Skeletal muscle satellite cell (primary cell): ENCODE measurements at regions not wholly inside any gene's neighbourhood (a gene's known extent, or its start where the extent isn't known, plus 50 kb on each side); places are given as distances from the start of the nearest gene placed in this dataset.
A peak's percentile ranks its signal among the peaks of the same experiment; 100 is the strongest.

Source experiments
- H3K27me3 ChIP-seq: 2 replicates; pipeline ENCODE4 v1.7.0; 2013; ENCODE audit warnings: low read length; ENCODE audit not compliant: control insufficient read depth, insufficient read depth
- H3K36me3 ChIP-seq: 2 replicates; pipeline ENCODE4 v1.7.0; 2013; ENCODE audit warnings: mild to moderate bottlenecking, control low read depth, low read length; ENCODE audit not compliant: insufficient read depth
- H3K4me1 ChIP-seq: 2 replicates; pipeline ENCODE4 v1.7.0; 2013; ENCODE audit warnings: low read length; ENCODE audit not compliant: control insufficient read depth, insufficient read depth
- H3K4me2 ChIP-seq: 2 replicates; pipeline ENCODE4 v1.7.0; 2013; ENCODE audit warnings: mild to moderate bottlenecking, low read length
- H3K4me3 ChIP-seq: 2 replicates; pipeline ENCODE4 v1.7.0; 2013; ENCODE audit warnings: low read length
- H3K9ac ChIP-seq: 2 replicates; pipeline ENCODE4 v1.7.0; 2013; ENCODE audit warnings: mild to moderate bottlenecking, low read depth, low read length, moderate library complexity
- H3K9me3 ChIP-seq: replicated peaks from 2 replicates; pipeline ENCODE4 v1.7.0; 2013; ENCODE audit warnings: mild to moderate bottlenecking, control low read depth, low read length

DNA sequence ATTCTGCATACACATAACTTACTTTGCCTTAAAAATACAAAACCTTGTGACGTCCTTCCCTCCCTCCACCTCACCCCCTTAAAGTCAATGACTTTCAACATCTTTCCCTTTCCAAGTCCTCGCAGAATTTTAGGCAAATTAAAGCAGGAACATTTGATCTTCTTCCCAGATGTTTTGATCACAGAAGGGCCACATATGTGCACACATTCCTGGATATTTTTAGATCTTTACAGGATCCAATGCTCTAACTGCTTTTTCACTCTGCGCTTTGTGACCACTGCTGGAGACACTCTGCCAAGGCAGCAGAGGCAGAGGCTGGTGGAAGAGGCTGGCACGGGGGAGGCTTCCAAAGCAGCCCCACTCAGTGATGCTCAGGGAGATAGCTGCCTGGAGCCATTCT is 130.7 kb downstream of the SEC61B start:
- peaks cover 15% of the 10 kb centered on the region for H3K4me1 ChIP-seq
- no peak overlapping the region for H3K4me2 ChIP-seq
- H3K4me3 ChIP-seq = no peak overlapping the region
- H3K27me3 ChIP-seq = peaks cover 31% of the 10 kb centered on the region
- no peak overlapping the region for H3K9ac ChIP-seq
- no peaks in the 10 kb centered on the region for H3K9me3 ChIP-seq
- H3K36me3 ChIP-seq = no peaks in the 10 kb centered on the region

DNA sequence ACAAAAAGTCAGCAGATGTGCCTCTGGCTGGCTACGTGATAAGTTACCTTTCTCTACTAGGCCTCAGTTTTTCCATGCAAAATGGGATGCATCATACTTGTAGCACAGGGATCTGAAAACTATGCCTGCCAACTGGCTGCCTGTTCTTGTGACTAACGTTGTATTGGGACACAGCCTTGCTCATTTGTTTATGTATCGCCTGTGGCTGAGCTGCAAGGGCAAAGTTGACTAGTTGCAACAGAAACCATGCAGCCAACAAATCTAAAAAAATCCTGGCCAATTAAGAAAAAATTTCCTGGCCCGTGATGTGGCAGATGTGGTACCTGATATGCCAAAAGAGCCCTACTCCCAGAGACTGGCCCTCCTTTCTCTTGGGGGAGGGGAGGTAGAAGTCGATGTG is 131.3 kb downstream of the SEC61B start:
- Histone ChIP-seq H3K4me3 (no peak overlapping the region), H3K4me1 (peaks cover 15% of the 10 kb centered on the region), H3K27me3 (peaks cover 31% of the 10 kb centered on the region), H3K9me3 (no peaks in the 10 kb centered on the region), H3K36me3 (no peaks in the 10 kb centered on the region), H3K4me2 (peak overlapping the region; percentile 27), H3K9ac (no peak overlapping the region)

GRCh38 chr9:99354104-99354503 is 132.0 kb downstream of the SEC61B start:
- H3K4me1 ChIP-seq = peaks cover 15% of the 10 kb centered on the region
- H3K27me3 ChIP-seq = peaks cover 35% of the 10 kb centered on the region
- H3K9me3 ChIP-seq = no peaks in the 10 kb centered on the region
- no peak overlapping the region for H3K9ac ChIP-seq
- no peak overlapping the region for H3K4me3 ChIP-seq
- no peak overlapping the region for H3K4me2 ChIP-seq
- H3K36me3 ChIP-seq = no peaks in the 10 kb centered on the region

GRCh38 chr9:99356512-99356971 is 134.5 kb downstream of the SEC61B start:
- no peak overlapping the region for H3K4me2 ChIP-seq
- no peak overlapping the region for H3K9ac ChIP-seq
- H3K9me3 ChIP-seq = no peaks in the 10 kb centered on the region
- peaks cover 15% of the 10 kb centered on the region for H3K4me1 ChIP-seq
- no peaks in the 10 kb centered on the region for H3K36me3 ChIP-seq
- peaks cover 46% of the 10 kb centered on the region for H3K27me3 ChIP-seq
- no peak overlapping the region for H3K4me3 ChIP-seq

DNA sequence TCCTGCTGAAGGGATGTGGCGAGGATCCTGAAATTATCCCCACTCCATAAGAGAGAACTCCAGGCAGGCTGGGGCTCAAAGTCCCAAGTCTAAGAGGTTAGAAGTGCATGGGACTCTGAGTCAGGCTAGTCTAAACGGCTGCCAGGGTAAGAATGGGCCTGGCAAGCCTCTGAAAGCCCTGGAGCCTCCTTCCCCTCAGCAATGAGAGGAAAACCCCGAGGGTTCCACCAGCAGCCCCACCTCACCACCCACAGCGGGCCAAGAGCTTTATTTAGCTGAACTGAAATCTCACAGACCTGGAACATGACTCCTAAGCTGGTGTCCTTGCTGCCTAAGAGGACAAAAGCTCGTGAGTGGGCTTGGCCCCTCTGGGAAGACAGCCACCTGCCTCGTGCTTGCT is 135.5 kb downstream of the SEC61B start:
- Histone ChIP-seq H3K4me1 (peaks cover 15% of the 10 kb centered on the region), H3K4me3 (no peak overlapping the region), H3K4me2 (no peak overlapping the region)

DNA sequence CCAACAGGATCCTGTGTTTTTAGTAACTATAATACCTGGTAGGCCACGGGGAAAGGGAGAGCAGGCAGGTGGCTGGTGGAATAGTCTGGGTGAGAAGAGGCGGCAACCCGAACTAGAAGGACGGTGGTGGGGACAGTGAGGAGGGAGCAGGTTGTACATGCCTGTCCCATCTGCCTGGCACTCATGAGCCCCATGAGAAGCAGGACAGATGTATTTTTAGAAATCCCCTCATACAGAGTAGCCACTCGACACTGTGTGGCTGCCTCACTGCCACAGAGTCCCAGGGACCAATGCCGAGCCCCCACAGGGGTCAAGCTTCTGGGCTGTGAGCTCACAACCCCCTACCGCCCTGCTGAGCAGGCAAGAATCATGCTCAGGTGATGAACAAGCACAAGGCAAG is 136.6 kb downstream of the SEC61B start:
- H3K36me3 ChIP-seq = no peaks in the 10 kb centered on the region
- peaks cover 59% of the 10 kb centered on the region for H3K27me3 ChIP-seq
- peaks cover 8% of the 10 kb centered on the region for H3K4me1 ChIP-seq
- no peak overlapping the region for H3K4me3 ChIP-seq
- H3K9ac ChIP-seq = no peak overlapping the region
- H3K4me2 ChIP-seq = no peak overlapping the region
- H3K9me3 ChIP-seq = no peaks in the 10 kb centered on the region

More for the DNA sequence above, 135.5 kb downstream of the SEC61B start:
- H3K9ac ChIP-seq = no peak overlapping the region
- peaks cover 50% of the 10 kb centered on the region for H3K27me3 ChIP-seq
- H3K36me3 ChIP-seq = no peaks in the 10 kb centered on the region
- H3K9me3 ChIP-seq = no peaks in the 10 kb centered on the region

- Histone ChIP-seq H3K4me1 (peaks cover 4% of the 10 kb centered on the region), H3K9ac (no peak overlapping the region), H3K36me3 (no peaks in the 10 kb centered on the region), H3K4me2 (no peak overlapping the region), H3K9me3 (no peaks in the 10 kb centered on the region), H3K27me3 (peaks cover 62% of the 10 kb centered on the region), H3K4me3 (no peak overlapping the region)
Observed at GRCh38 chr9:99359336-99359735, 137.3 kb downstream of the SEC61B start.

DNA sequence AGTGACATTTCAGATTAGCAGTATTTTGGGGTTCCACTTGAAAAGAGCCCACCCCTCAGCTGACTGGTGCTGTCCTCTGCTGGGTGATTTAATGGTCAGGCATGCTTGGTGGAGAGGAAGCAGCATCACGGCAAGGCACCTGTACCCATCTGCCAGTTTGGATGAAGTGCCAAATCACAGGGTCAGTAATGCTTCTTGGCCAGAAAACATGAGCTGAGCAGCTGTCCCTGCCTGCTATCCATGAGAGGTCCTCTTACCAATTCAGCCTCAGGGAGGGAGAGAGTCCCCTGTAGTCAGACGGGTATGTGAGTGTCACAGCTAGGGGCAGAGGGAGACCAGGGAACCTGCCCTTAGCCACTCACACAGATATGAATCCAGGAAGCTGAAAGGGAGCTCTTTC is 137.9 kb downstream of the SEC61B start:
- H3K27me3 ChIP-seq = peaks cover 64% of the 10 kb centered on the region
- H3K9me3 ChIP-seq = no peaks in the 10 kb centered on the region
- H3K4me2 ChIP-seq = no peak overlapping the region
- H3K4me3 ChIP-seq = no peak overlapping the region
- H3K36me3 ChIP-seq = no peaks in the 10 kb centered on the region
- H3K4me1 ChIP-seq = peaks cover 4% of the 10 kb centered on the region
- H3K9ac ChIP-seq = no peak overlapping the region

DNA sequence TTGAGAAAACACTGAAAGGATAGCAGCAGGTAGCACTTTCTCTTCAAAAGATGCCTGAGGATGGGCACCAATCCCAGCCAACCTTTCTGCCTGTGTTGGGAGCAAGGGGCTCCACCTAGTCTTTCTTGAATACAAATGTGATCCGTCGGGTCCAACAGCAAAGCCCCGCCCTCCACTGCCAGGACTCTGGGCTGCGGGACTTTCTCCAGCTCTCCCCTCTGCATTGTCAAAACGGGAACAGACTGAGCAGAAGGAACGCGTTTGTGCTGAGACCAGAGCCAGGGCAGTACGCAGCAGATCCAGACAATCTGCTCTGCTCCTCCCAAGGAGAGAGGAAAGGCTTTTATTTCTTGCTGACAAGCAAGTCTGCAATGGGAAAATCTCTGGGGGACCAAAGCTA is 139.7 kb downstream of the SEC61B start:
- no peak overlapping the region for H3K4me2 ChIP-seq
- no peaks in the 10 kb centered on the region for H3K9me3 ChIP-seq
- H3K36me3 ChIP-seq = no peaks in the 10 kb centered on the region
- H3K27me3 ChIP-seq = peaks cover 51% of the 10 kb centered on the region
- H3K9ac ChIP-seq = no peak overlapping the region
- H3K4me3 ChIP-seq = no peak overlapping the region
- H3K4me1 ChIP-seq = peaks cover 2% of the 10 kb centered on the region

DNA sequence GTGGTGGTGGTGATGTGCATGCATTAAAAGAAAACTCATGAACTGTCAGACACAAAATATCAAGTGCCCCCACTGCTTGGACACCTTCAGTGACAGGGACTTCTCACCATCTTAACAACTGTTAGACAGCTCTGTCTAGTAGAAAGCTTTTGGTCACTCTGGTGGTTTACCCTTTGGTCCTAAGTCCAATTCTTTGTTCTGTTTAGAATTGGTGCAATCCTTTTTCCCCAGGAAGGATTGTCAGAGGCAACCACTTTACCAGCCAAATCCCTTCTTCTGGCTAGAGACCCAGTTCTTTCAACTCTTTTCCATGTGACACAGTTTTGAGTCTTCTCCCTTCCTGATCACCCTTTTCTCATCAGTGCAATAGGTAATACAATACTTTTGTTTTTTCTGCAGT is 140.2 kb downstream of the SEC61B start:
- H3K9ac ChIP-seq = no peak overlapping the region
- H3K27me3 ChIP-seq = peaks cover 51% of the 10 kb centered on the region
- no peaks in the 10 kb centered on the region for H3K9me3 ChIP-seq
- H3K4me1 ChIP-seq = no peaks in the 10 kb centered on the region
- no peak overlapping the region for H3K4me3 ChIP-seq
- H3K36me3 ChIP-seq = no peaks in the 10 kb centered on the region
- no peak overlapping the region for H3K4me2 ChIP-seq

DNA sequence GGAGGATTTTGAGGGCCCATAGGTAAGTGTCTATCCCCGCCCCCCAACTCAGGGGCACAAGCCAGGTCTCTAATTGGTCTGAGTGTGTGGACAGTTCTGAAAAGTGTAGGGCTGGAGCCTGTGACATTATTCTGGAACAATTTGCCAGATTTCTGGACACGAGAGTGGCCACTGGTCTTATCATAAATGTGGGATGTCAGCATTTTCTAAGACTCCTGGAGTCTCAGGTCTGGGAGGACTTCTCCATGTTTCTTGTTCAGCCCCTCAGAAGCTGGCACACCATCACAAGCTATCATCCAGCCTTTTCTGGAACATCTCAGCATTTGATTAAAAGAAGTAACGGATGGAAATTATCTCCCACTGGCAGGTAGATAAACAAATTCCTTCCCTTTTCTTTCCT is 141.4 kb downstream of the SEC61B start:
- H3K9me3 ChIP-seq = no peaks in the 10 kb centered on the region
- peaks cover 5% of the 10 kb centered on the region for H3K4me1 ChIP-seq
- H3K9ac ChIP-seq = no peak overlapping the region
- H3K36me3 ChIP-seq = no peaks in the 10 kb centered on the region
- no peak overlapping the region for H3K4me2 ChIP-seq
- no peak overlapping the region for H3K4me3 ChIP-seq
- H3K27me3 ChIP-seq = peaks cover 51% of the 10 kb centered on the region

GRCh38 chr9:99365233-99365980 is 143.3 kb downstream of the SEC61B start:
- no peak overlapping the region for H3K4me2 ChIP-seq
- H3K36me3 ChIP-seq = no peaks in the 10 kb centered on the region
- peaks cover 9% of the 10 kb centered on the region for H3K4me1 ChIP-seq
- no peaks in the 10 kb centered on the region for H3K9me3 ChIP-seq
- peaks cover 47% of the 10 kb centered on the region for H3K27me3 ChIP-seq
- H3K4me3 ChIP-seq = no peak overlapping the region
- H3K9ac ChIP-seq = no peak overlapping the region
